ENCODE measurements at regions not wholly inside any gene's neighbourhood (a gene's known extent, or its start where the extent isn't known, plus 50 kb on each side); places are given as distances from the start of the nearest gene placed in this dataset.

- Histone ChIP-seq H3K4me1 (ENCODE audit: control insufficient read depth, extremely low read depth, insufficient read depth, low read length) (no peaks in the 10 kb centered on the region), H3K27me3 (ENCODE audit: control insufficient read depth, insufficient read depth, low read length) (no peaks in the 10 kb centered on the region)
- TF ChIP-seq EZH2 (IDR thresholded peaks at IDR 0.05; ENCODE audit: low read length, missing control alignments) (no peak), CTCF (conservative IDR thresholded peaks at IDR 0.05 in 1 of 2, IDR thresholded peaks at IDR 0.05 in 1 of 2; ENCODE audit: low read depth in 1 of 2, low read length in 2 of 2) (no peak)
These were observed 480.0 kb downstream of the RIT2 start for GRCh38 chr18:42635378-42636048.

DNA sequence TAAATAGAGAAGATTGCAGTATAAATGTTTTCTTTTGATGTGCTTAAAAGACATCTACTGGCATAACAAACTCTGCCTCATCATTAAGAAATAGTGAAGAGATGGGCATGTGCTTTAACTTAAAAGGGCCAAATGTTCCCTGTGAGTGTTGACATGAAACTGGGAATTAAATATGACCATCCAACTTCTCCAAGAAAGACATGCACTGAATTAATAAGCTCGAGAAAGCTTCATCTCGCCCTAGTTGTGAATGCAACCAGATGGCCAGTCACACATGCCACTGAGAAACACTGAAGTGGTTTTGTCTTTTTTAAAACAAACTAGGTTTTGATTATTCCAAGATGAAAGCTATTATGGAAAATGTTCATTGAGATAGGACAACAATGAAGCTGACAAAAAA is 479.2 kb downstream of the RIT2 start:
- no peak for TF ChIP-seq EZH2 (IDR thresholded peaks at IDR 0.05; ENCODE audit: low read length, missing control alignments)
- TF ChIP-seq CTCF (conservative IDR thresholded peaks at IDR 0.05 in 1 of 2, IDR thresholded peaks at IDR 0.05 in 1 of 2; ENCODE audit: low read depth in 1 of 2, low read length in 2 of 2), result no peak
- Histone ChIP-seq H3K9me3 (ENCODE audit: control insufficient read depth, insufficient read depth, low read depth, low read length) (no peaks in the 10 kb centered on the region), H3K4me1 (ENCODE audit: control insufficient read depth, extremely low read depth, insufficient read depth, low read length) (no peaks in the 10 kb centered on the region), H3K27ac (ENCODE audit: insufficient read depth, low read length) (no peak overlapping the region), H3K9ac (ENCODE audit: insufficient read depth, low read length) (no peak overlapping the region), H3K79me2 (ENCODE audit: control insufficient read depth, insufficient read depth, low read length) (no peaks in the 10 kb centered on the region), H3K4me3 (replicated peaks in 1 of 4; ENCODE audit: control extremely low read depth in 1 of 4, insufficient read depth in 1 of 4, low read depth in 3 of 4, low read length in 4 of 4) (no peak overlapping the region), H2AFZ (ENCODE audit: low read length) (no peak overlapping the region), H3K27me3 (ENCODE audit: control insufficient read depth, insufficient read depth, low read length) (no peaks in the 10 kb centered on the region), H4K20me1 (ENCODE audit: control insufficient read depth, extremely low read depth, insufficient read depth, low read length) (no peaks in the 10 kb centered on the region), H3K4me2 (ENCODE audit: extremely low read depth, insufficient read depth, low read length) (no peak overlapping the region), H3K36me3 (ENCODE audit: control insufficient read depth, insufficient read depth, low read length) (no peaks in the 10 kb centered on the region)
- DNase-seq (ENCODE audit: low read depth in 2 of 2), result no peak

More at GRCh38 chr18:42635378-42636048, 480.0 kb downstream of the RIT2 start:
- Histone ChIP-seq H3K9ac (ENCODE audit: insufficient read depth, low read length) (no peak overlapping the region), H3K79me2 (ENCODE audit: control insufficient read depth, insufficient read depth, low read length) (no peaks in the 10 kb centered on the region), H3K27ac (ENCODE audit: insufficient read depth, low read length) (no peak overlapping the region), H3K9me3 (ENCODE audit: control insufficient read depth, insufficient read depth, low read depth, low read length) (no peaks in the 10 kb centered on the region), H2AFZ (ENCODE audit: low read length) (no peak overlapping the region), H3K4me2 (ENCODE audit: extremely low read depth, insufficient read depth, low read length) (no peak overlapping the region), H3K36me3 (ENCODE audit: control insufficient read depth, insufficient read depth, low read length) (no peaks in the 10 kb centered on the region), H4K20me1 (ENCODE audit: control insufficient read depth, extremely low read depth, insufficient read depth, low read length) (no peaks in the 10 kb centered on the region), H3K4me3 (replicated peaks in 1 of 4; ENCODE audit: control extremely low read depth in 1 of 4, insufficient read depth in 1 of 4, low read depth in 3 of 4, low read length in 4 of 4) (no peak overlapping the region)
- DNase-seq (ENCODE audit: low read depth in 2 of 2), result no peak

DNA sequence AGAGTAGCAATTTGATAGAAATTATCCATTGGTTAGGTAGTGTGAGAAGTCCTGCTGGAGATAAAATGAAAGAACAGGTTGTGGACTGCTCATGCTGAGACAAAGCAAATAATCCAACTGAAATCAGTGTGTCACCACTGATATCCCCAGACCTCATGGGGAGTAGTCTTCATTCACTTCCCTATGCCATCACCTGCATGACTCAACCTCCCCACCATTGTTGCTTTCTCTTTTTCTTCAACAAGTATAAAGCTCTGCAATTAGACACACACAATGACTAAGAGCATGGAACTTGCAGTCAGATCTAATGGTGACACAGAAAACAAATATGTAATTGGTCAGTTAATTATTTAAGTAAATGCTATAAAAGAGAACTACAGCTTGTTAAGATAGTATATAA is 475.3 kb downstream of the RIT2 start:
- H3K36me3 ChIP-seq (ENCODE audit: control insufficient read depth, insufficient read depth, low read length), result no peaks in the 10 kb centered on the region
- no peak overlapping the region for H3K4me3 ChIP-seq (replicated peaks in 1 of 4; ENCODE audit: control extremely low read depth in 1 of 4, insufficient read depth in 1 of 4, low read depth in 3 of 4, low read length in 4 of 4)
- no peak overlapping the region for H3K4me2 ChIP-seq (ENCODE audit: extremely low read depth, insufficient read depth, low read length)
- H4K20me1 ChIP-seq (ENCODE audit: control insufficient read depth, extremely low read depth, insufficient read depth, low read length), result no peaks in the 10 kb centered on the region
- H3K27ac ChIP-seq (ENCODE audit: insufficient read depth, low read length), result no peak overlapping the region
- no peak overlapping the region for H3K9ac ChIP-seq (ENCODE audit: insufficient read depth, low read length)
- H3K27me3 ChIP-seq (ENCODE audit: control insufficient read depth, insufficient read depth, low read length), result no peaks in the 10 kb centered on the region
- no peaks in the 10 kb centered on the region for H3K4me1 ChIP-seq (ENCODE audit: control insufficient read depth, extremely low read depth, insufficient read depth, low read length)
- no peak overlapping the region for H2AFZ ChIP-seq (ENCODE audit: low read length)
- H3K9me3 ChIP-seq (ENCODE audit: control insufficient read depth, insufficient read depth, low read depth, low read length), result no peaks in the 10 kb centered on the region
- DNase-seq (ENCODE audit: low read depth in 2 of 2), result peak in 1 of 2 donors; percentile 35
- TF ChIP-seq CTCF (conservative IDR thresholded peaks at IDR 0.05 in 1 of 2, IDR thresholded peaks at IDR 0.05 in 1 of 2; ENCODE audit: low read depth in 1 of 2, low read length in 2 of 2) (no peak), EZH2 (IDR thresholded peaks at IDR 0.05; ENCODE audit: low read length, missing control alignments) (no peak)
- H3K79me2 ChIP-seq (ENCODE audit: control insufficient read depth, insufficient read depth, low read length), result no peaks in the 10 kb centered on the region

Data from fibroblast of lung (primary cell).